ENCODE measurements at regions not wholly inside any gene's neighbourhood (a gene's known extent, or its start where the extent isn't known, plus 50 kb on each side); places are given as distances from the start of the nearest gene placed in this dataset.

DNA sequence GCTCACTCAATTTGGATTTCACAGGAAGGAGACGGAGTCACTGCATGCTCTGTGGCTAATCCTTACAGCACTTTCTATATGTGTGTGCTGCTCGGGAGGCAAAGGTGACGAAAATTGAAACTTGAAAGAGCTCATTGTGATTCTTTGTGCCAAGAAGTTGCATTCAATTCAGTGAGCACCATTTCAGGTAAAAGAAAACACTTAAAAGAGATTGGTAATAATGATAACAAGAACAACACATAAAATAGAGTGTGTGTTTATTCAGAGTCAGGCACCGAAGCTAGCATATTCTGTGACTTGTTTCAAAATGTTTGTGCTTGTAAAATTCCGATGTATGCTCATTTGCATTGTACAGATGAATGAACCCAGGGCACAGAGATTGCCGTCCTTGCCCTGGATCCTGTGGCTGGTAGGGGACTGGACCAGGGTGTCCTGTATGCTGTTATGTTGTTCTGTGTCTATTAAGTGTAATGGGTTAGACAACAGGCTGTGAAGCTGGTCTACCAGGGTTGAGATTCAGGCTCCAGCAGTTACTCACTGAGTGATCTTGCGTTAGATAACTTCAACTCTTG, 193.3 kb upstream of the PROK2 start:
- no peak overlapping the region for H3K27ac Mint-ChIP-seq (ENCODE audit: unreplicated experiment)
- DNase-seq (ENCODE audit: low read depth) (no peak), FAIRE-seq (no peak)
- peaks cover 5% of the 10 kb centered on the region for H3K27me3 Mint-ChIP-seq (ENCODE audit: low read depth, unreplicated experiment)
- H3K4me1 Mint-ChIP-seq (ENCODE audit: low read depth, unreplicated experiment), result peaks cover 11% of the 10 kb centered on the region
- H3K4me3 ChIP-seq (ENCODE audit: insufficient read depth, low read depth, low read length), result no peak overlapping the region
- H3K9ac ChIP-seq (ENCODE audit: low read length), result no peak overlapping the region
- peaks cover 2% of the 10 kb centered on the region for H3K9me3 Mint-ChIP-seq (ENCODE audit: unreplicated experiment)
- no peaks in the 10 kb centered on the region for H3K36me3 Mint-ChIP-seq (ENCODE audit: low read depth, unreplicated experiment)
- no peaks in the 10 kb centered on the region for H3K9me3 ChIP-seq (ENCODE audit: insufficient read depth, low read depth, low read length)
- no peaks in the 10 kb centered on the region for H3K79me2 ChIP-seq (ENCODE audit: insufficient read depth, low read length)
- peaks cover 7% of the 10 kb centered on the region for H3K4me1 ChIP-seq (ENCODE audit: insufficient read depth, low read length)
- H3K4me2 ChIP-seq (ENCODE audit: low read length), result no peak overlapping the region
- no peaks in the 10 kb centered on the region for H3K36me3 ChIP-seq (ENCODE audit: insufficient read depth, low read length)
- no peak overlapping the region for H3K4me3 Mint-ChIP-seq (ENCODE audit: unreplicated experiment)
- no peak for TF ChIP-seq EZH2 (IDR thresholded peaks at IDR 0.05; ENCODE audit: insufficient read depth, low read length)
- TF ChIP-seq, protein P1, sequence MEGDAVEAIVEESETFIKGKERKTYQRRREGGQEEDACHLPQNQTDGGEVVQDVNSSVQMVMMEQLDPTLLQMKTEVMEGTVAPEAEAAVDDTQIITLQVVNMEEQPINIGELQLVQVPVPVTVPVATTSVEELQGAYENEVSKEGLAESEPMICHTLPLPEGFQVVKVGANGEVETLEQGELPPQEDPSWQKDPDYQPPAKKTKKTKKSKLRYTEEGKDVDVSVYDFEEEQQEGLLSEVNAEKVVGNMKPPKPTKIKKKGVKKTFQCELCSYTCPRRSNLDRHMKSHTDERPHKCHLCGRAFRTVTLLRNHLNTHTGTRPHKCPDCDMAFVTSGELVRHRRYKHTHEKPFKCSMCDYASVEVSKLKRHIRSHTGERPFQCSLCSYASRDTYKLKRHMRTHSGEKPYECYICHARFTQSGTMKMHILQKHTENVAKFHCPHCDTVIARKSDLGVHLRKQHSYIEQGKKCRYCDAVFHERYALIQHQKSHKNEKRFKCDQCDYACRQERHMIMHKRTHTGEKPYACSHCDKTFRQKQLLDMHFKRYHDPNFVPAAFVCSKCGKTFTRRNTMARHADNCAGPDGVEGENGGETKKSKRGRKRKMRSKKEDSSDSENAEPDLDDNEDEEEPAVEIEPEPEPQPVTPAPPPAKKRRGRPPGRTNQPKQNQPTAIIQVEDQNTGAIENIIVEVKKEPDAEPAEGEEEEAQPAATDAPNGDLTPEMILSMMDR (IDR thresholded peaks at IDR 0.05; ENCODE audit: insufficient read depth, low read depth, low read length), result no peak
- no peak overlapping the region for H2AFZ ChIP-seq (ENCODE audit: low read depth, low read length)
- H4K20me1 ChIP-seq (ENCODE audit: insufficient read depth, low read length), result no peaks in the 10 kb centered on the region
- H3K27ac ChIP-seq (ENCODE audit: low read depth, low read length), result no peak overlapping the region
- H3K27me3 ChIP-seq (ENCODE audit: insufficient read depth, low read length), result peaks cover 9% of the 10 kb centered on the region

DNA sequence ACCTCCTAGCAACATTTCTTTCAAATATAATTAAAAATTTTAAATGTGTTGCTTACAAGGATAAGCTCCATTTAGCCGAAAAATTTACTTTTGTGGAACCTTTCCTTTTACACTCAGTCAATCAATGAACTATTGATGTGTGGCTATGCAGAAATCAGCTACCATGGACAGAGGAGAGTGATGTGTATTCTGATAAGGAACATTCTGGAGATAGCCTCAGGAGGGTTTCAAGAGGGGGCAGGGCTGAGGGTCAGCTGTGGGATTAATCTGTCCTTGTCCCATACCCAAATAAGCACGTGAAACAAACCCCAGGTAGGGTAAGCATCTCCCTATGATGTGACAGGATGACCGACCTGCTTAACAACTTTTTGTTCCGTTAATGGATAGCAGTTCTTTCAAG, 192.6 kb upstream of the PROK2 start:
- H3K9me3 Mint-ChIP-seq (ENCODE audit: unreplicated experiment), result peaks cover 2% of the 10 kb centered on the region
- Histone ChIP-seq H3K27me3 (ENCODE audit: insufficient read depth, low read length) (peaks cover 10% of the 10 kb centered on the region), H3K4me3 (ENCODE audit: insufficient read depth, low read depth, low read length) (no peak overlapping the region), H4K20me1 (ENCODE audit: insufficient read depth, low read length) (no peaks in the 10 kb centered on the region), H3K4me2 (ENCODE audit: low read length) (no peak overlapping the region), H3K27ac (ENCODE audit: low read depth, low read length) (no peak overlapping the region), H3K4me1 (ENCODE audit: insufficient read depth, low read length) (peaks cover under 1% of the 10 kb centered on the region), H2AFZ (ENCODE audit: low read depth, low read length) (no peak overlapping the region), H3K9ac (ENCODE audit: low read length) (no peak overlapping the region), H3K79me2 (ENCODE audit: insufficient read depth, low read length) (no peaks in the 10 kb centered on the region), H3K9me3 (ENCODE audit: insufficient read depth, low read depth, low read length) (no peaks in the 10 kb centered on the region), H3K36me3 (ENCODE audit: insufficient read depth, low read length) (no peaks in the 10 kb centered on the region)
- no peak overlapping the region for H3K4me3 Mint-ChIP-seq (ENCODE audit: unreplicated experiment)
- TF ChIP-seq EZH2 (IDR thresholded peaks at IDR 0.05; ENCODE audit: insufficient read depth, low read length), result no peak
- TF ChIP-seq, protein P1 (IDR thresholded peaks at IDR 0.05; ENCODE audit: insufficient read depth, low read depth, low read length), result no peak
- FAIRE-seq (no peak), DNase-seq (ENCODE audit: low read depth) (no peak)
- no peak overlapping the region for H3K27ac Mint-ChIP-seq (ENCODE audit: unreplicated experiment)
- H3K27me3 Mint-ChIP-seq (ENCODE audit: low read depth, unreplicated experiment), result peaks cover 8% of the 10 kb centered on the region
- H3K4me1 Mint-ChIP-seq (ENCODE audit: low read depth, unreplicated experiment), result peaks cover 5% of the 10 kb centered on the region
- no peaks in the 10 kb centered on the region for H3K36me3 Mint-ChIP-seq (ENCODE audit: low read depth, unreplicated experiment)

DNA sequence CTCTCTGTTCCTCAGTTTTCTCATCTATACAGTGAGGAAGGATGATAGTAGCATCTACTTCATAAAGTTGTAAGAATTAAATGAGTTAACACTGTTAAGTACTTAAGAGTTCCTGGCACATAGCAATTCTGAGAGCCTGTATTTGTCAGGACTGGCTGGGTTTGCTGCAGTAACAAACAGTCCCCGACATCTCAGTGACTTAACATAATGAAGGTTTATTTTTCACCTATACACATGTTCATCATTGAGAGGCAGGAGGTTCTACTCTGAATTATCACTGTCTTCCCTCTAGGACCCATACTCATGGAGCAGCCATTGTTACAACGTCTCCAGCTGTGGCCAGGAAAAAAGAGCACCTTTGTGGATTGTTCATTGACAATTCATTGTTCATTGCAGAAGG, 190.6 kb upstream of the PROK2 start:
- FAIRE-seq (no peak), DNase-seq (ENCODE audit: low read depth) (no peak)
- H3K36me3 ChIP-seq (ENCODE audit: insufficient read depth, low read length), result no peaks in the 10 kb centered on the region
- no peaks in the 10 kb centered on the region for H3K9me3 ChIP-seq (ENCODE audit: insufficient read depth, low read depth, low read length)
- peaks cover 17% of the 10 kb centered on the region for H3K27me3 ChIP-seq (ENCODE audit: insufficient read depth, low read length)
- TF ChIP-seq, protein P1 (IDR thresholded peaks at IDR 0.05; ENCODE audit: insufficient read depth, low read depth, low read length), result no peak
- TF ChIP-seq EZH2 (IDR thresholded peaks at IDR 0.05; ENCODE audit: insufficient read depth, low read length), result no peak
- no peak overlapping the region for H3K9ac ChIP-seq (ENCODE audit: low read length)
- Mint-ChIP-seq H3K27me3 (ENCODE audit: low read depth, unreplicated experiment) (peaks cover 16% of the 10 kb centered on the region), H3K4me1 (ENCODE audit: low read depth, unreplicated experiment) (no peaks in the 10 kb centered on the region), H3K36me3 (ENCODE audit: low read depth, unreplicated experiment) (no peaks in the 10 kb centered on the region), H3K27ac (ENCODE audit: unreplicated experiment) (no peak overlapping the region), H3K9me3 (ENCODE audit: unreplicated experiment) (peaks cover 2% of the 10 kb centered on the region), H3K4me3 (ENCODE audit: unreplicated experiment) (no peak overlapping the region)
- H3K4me3 ChIP-seq (ENCODE audit: insufficient read depth, low read depth, low read length), result no peak overlapping the region
- no peak overlapping the region for H3K4me2 ChIP-seq (ENCODE audit: low read length)
- H3K27ac ChIP-seq (ENCODE audit: low read depth, low read length), result no peak overlapping the region
- H3K79me2 ChIP-seq (ENCODE audit: insufficient read depth, low read length), result no peaks in the 10 kb centered on the region
- no peaks in the 10 kb centered on the region for H4K20me1 ChIP-seq (ENCODE audit: insufficient read depth, low read length)
- no peaks in the 10 kb centered on the region for H3K4me1 ChIP-seq (ENCODE audit: insufficient read depth, low read length)
- H2AFZ ChIP-seq (ENCODE audit: low read depth, low read length), result no peak overlapping the region

Measured in astrocyte (in vitro differentiated cells and primary cell).